ENCODE measurements at regions not wholly inside any gene's neighbourhood (a gene's known extent, or its start where the extent isn't known, plus 50 kb on each side); places are given as distances from the start of the nearest gene placed in this dataset.

DNA sequence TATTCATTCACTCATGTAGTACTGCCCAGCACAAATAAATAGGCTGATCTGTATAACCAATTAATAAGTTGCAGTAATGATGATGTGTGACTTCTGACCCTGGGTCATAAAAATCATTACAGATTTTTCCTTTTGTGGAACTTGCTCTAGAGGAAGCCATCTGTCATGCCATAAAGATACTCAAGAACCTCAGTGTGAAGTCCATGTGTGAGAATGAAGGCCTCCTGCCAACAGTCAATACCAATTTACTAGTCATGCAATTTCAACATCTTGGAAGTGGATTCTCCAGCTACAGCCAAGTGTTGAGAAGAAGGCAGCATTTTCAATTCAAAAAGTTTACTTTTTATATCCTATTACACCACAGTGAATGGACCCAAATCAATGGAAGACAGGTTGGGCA, 435.6 kb upstream of the LRRC4C start:
- no peak for TF ChIP-seq POLR2AphosphoS5 (IDR thresholded peaks at IDR 0.05; ENCODE audit: low read depth, low read length)
- TF ChIP-seq, protein P1, sequence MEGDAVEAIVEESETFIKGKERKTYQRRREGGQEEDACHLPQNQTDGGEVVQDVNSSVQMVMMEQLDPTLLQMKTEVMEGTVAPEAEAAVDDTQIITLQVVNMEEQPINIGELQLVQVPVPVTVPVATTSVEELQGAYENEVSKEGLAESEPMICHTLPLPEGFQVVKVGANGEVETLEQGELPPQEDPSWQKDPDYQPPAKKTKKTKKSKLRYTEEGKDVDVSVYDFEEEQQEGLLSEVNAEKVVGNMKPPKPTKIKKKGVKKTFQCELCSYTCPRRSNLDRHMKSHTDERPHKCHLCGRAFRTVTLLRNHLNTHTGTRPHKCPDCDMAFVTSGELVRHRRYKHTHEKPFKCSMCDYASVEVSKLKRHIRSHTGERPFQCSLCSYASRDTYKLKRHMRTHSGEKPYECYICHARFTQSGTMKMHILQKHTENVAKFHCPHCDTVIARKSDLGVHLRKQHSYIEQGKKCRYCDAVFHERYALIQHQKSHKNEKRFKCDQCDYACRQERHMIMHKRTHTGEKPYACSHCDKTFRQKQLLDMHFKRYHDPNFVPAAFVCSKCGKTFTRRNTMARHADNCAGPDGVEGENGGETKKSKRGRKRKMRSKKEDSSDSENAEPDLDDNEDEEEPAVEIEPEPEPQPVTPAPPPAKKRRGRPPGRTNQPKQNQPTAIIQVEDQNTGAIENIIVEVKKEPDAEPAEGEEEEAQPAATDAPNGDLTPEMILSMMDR (IDR thresholded peaks at IDR 0.05), result no peak
- TF ChIP-seq, protein P2, sequence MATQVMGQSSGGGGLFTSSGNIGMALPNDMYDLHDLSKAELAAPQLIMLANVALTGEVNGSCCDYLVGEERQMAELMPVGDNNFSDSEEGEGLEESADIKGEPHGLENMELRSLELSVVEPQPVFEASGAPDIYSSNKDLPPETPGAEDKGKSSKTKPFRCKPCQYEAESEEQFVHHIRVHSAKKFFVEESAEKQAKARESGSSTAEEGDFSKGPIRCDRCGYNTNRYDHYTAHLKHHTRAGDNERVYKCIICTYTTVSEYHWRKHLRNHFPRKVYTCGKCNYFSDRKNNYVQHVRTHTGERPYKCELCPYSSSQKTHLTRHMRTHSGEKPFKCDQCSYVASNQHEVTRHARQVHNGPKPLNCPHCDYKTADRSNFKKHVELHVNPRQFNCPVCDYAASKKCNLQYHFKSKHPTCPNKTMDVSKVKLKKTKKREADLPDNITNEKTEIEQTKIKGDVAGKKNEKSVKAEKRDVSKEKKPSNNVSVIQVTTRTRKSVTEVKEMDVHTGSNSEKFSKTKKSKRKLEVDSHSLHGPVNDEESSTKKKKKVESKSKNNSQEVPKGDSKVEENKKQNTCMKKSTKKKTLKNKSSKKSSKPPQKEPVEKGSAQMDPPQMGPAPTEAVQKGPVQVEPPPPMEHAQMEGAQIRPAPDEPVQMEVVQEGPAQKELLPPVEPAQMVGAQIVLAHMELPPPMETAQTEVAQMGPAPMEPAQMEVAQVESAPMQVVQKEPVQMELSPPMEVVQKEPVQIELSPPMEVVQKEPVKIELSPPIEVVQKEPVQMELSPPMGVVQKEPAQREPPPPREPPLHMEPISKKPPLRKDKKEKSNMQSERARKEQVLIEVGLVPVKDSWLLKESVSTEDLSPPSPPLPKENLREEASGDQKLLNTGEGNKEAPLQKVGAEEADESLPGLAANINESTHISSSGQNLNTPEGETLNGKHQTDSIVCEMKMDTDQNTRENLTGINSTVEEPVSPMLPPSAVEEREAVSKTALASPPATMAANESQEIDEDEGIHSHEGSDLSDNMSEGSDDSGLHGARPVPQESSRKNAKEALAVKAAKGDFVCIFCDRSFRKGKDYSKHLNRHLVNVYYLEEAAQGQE (IDR thresholded peaks at IDR 0.05; ENCODE audit: insufficient read depth in 1 of 2, low read depth in 2 of 2, low read length in 1 of 2), result no peak
- TF ChIP-seq SIN3A (IDR thresholded peaks at IDR 0.05; ENCODE audit: borderline replicate concordance, insufficient read depth, low read depth, low read length), result no peak
- no peak for TF ChIP-seq TCF7L2 (IDR thresholded peaks at IDR 0.05; ENCODE audit: low read depth, low read length)

Data from Panc1 (cell line).